Activated naive CD4-positive, alpha-beta T cell treated with anti-CD3 and anti-CD28 coated beads, Interleukin-2, amount 10 ng/mL, durations not matched to agents 7 days and 5 days (primary cell): ENCODE measurements at regions not wholly inside any gene's neighbourhood (a gene's known extent, or its start where the extent isn't known, plus 50 kb on each side); places are given as distances from the start of the nearest gene placed in this dataset.

Source experiments
- CTCF ChIA-PET: fragments of 350-600 bp; sonication (Branson Sonifier 250); formaldehyde crosslinking; loops from one replicate; lab custom pipeline; 2021; ENCODE audit warnings: antibody characterized with exemption; lab: Charles Lee
- DNase-seq: peaks from one replicate; pipeline ENCODE4 v3.0.0-alpha.2; 2020
- H3K27ac Mint-ChIP-seq: one replicate; pipeline ENCODE4 v1.8.0; 2021; ENCODE audit warnings: mild to moderate bottlenecking, moderate library complexity, mixed read lengths
- H3K27me3 Mint-ChIP-seq: one replicate; pipeline ENCODE4 v1.8.0; 2021; ENCODE audit warnings: mild to moderate bottlenecking, mixed read lengths
- H3K36me3 Mint-ChIP-seq: one replicate; pipeline ENCODE4 v1.8.0; 2021; ENCODE audit warnings: mixed read lengths
- H3K4me1 Mint-ChIP-seq: one replicate; pipeline ENCODE4 v1.8.0; 2021; ENCODE audit warnings: mixed read lengths
- H3K4me3 Mint-ChIP-seq: one replicate; pipeline ENCODE4 v1.8.0; 2021; ENCODE audit warnings: mild to moderate bottlenecking, moderate library complexity, mixed read lengths
- H3K9me3 Mint-ChIP-seq: one replicate; pipeline ENCODE4 v1.8.0; 2021; ENCODE audit warnings: mixed read lengths

GRCh38 chr14:97731800-97732199, 934.6 kb downstream of the VRK1 start:
- DNase-seq: no peak
- peaks cover 16% of the 10 kb centered on the region for H3K4me1 Mint-ChIP-seq
- no peaks in the 10 kb centered on the region for H3K27me3 Mint-ChIP-seq
- H3K27ac Mint-ChIP-seq: no peak overlapping the region
- H3K36me3 Mint-ChIP-seq: peaks cover 3% of the 10 kb centered on the region
- no peak overlapping the region for H3K4me3 Mint-ChIP-seq
- CTCF ChIA-PET: no interaction called here
- H3K9me3 Mint-ChIP-seq: peaks cover 4% of the 10 kb centered on the region

- H3K27me3 Mint-ChIP-seq: no peaks in the 10 kb centered on the region
- no peaks in the 10 kb centered on the region for H3K4me1 Mint-ChIP-seq
- no peak overlapping the region for H3K4me3 Mint-ChIP-seq
- H3K36me3 Mint-ChIP-seq: no peaks in the 10 kb centered on the region
- H3K27ac Mint-ChIP-seq: no peak overlapping the region
- H3K9me3 Mint-ChIP-seq: peaks cover 2% of the 10 kb centered on the region
- CTCF ChIA-PET: no interaction called here
- DNase-seq: no peak
These were observed 950.1 kb downstream of the VRK1 start for GRCh38 chr14:97747316-97747715.

- CTCF ChIA-PET: no interaction called here
- Mint-ChIP-seq H3K27ac (no peak overlapping the region), H3K9me3 (peaks cover 2% of the 10 kb centered on the region), H3K4me1 (no peaks in the 10 kb centered on the region), H3K36me3 (no peaks in the 10 kb centered on the region), H3K27me3 (no peaks in the 10 kb centered on the region), H3K4me3 (no peak overlapping the region)
- no peak for DNase-seq
These were observed 951.4 kb downstream of the VRK1 start for GRCh38 chr14:97748616-97749015.

- Mint-ChIP-seq H3K9me3 (no peaks in the 10 kb centered on the region), H3K4me1 (peaks cover 6% of the 10 kb centered on the region), H3K27me3 (peaks cover 7% of the 10 kb centered on the region), H3K27ac (no peak overlapping the region), H3K36me3 (no peaks in the 10 kb centered on the region), H3K4me3 (no peak overlapping the region)
- no peak for DNase-seq
- CTCF ChIA-PET: no interaction called here
These were observed 960.3 kb downstream of the VRK1 start for GRCh38 chr14:97757491-97757890.

GRCh38 chr14:97760050-97760449, 962.9 kb downstream of the VRK1 start:
- no peak overlapping the region for H3K27ac Mint-ChIP-seq
- H3K4me1 Mint-ChIP-seq: peaks cover 12% of the 10 kb centered on the region
- peaks cover 7% of the 10 kb centered on the region for H3K27me3 Mint-ChIP-seq
- H3K9me3 Mint-ChIP-seq: no peaks in the 10 kb centered on the region
- no peak for DNase-seq
- CTCF ChIA-PET: no interaction called here
- no peak overlapping the region for H3K4me3 Mint-ChIP-seq
- no peaks in the 10 kb centered on the region for H3K36me3 Mint-ChIP-seq

GRCh38 chr14:97762386-97762785, 965.2 kb downstream of the VRK1 start:
- CTCF ChIA-PET: no interaction called here
- H3K9me3 Mint-ChIP-seq: no peaks in the 10 kb centered on the region

GRCh38 chr14:97771340-97772045, 974.3 kb downstream of the VRK1 start:
- DNase-seq: no peak
- H3K4me1 Mint-ChIP-seq: no peaks in the 10 kb centered on the region
- no peak overlapping the region for H3K27ac Mint-ChIP-seq
- H3K36me3 Mint-ChIP-seq: no peaks in the 10 kb centered on the region
- H3K27me3 Mint-ChIP-seq: no peaks in the 10 kb centered on the region
- H3K4me3 Mint-ChIP-seq: no peak overlapping the region
- H3K9me3 Mint-ChIP-seq: no peaks in the 10 kb centered on the region
- CTCF ChIA-PET: no interaction called here

More at GRCh38 chr14:97762386-97762785, 965.2 kb downstream of the VRK1 start:
- no peaks in the 10 kb centered on the region for H3K36me3 Mint-ChIP-seq
- no peak overlapping the region for H3K4me3 Mint-ChIP-seq
- peaks cover 12% of the 10 kb centered on the region for H3K4me1 Mint-ChIP-seq
- H3K27me3 Mint-ChIP-seq: peaks cover 1% of the 10 kb centered on the region
- no peak overlapping the region for H3K27ac Mint-ChIP-seq
- DNase-seq: no peak

- no peaks in the 10 kb centered on the region for H3K9me3 Mint-ChIP-seq
- no peaks in the 10 kb centered on the region for H3K27me3 Mint-ChIP-seq
- CTCF ChIA-PET: no interaction called here
- no peak overlapping the region for H3K4me3 Mint-ChIP-seq
- no peaks in the 10 kb centered on the region for H3K36me3 Mint-ChIP-seq
- DNase-seq: no peak
- H3K27ac Mint-ChIP-seq: no peak overlapping the region
- peaks cover 9% of the 10 kb centered on the region for H3K4me1 Mint-ChIP-seq
These were observed 976.4 kb downstream of the VRK1 start for GRCh38 chr14:97773598-97773997.

- no peak overlapping the region for H3K27ac Mint-ChIP-seq
- no peaks in the 10 kb centered on the region for H3K36me3 Mint-ChIP-seq
- no peak for DNase-seq
- CTCF ChIA-PET: interaction anchor here (0.7 to 1.0 kb wide), 2 partner anchors 9 to 476 kb away, joined by 3 read pairs; no protein-coding TSS in a partner anchor
- H3K4me1 Mint-ChIP-seq: peaks cover 9% of the 10 kb centered on the region
- no peaks in the 10 kb centered on the region for H3K9me3 Mint-ChIP-seq
- H3K4me3 Mint-ChIP-seq: no peak overlapping the region
- no peaks in the 10 kb centered on the region for H3K27me3 Mint-ChIP-seq
These were observed 979.8 kb downstream of the VRK1 start for GRCh38 chr14:97776890-97777558.

GRCh38 chr14:97777622-97778355, 980.6 kb downstream of the VRK1 start:
- CTCF ChIA-PET: interaction anchor here (1.0 kb wide), 1 partner anchor 476 kb away, joined by 3 read pairs; no protein-coding TSS in a partner anchor
- Mint-ChIP-seq H3K9me3 (peaks cover 2% of the 10 kb centered on the region), H3K36me3 (peaks cover 3% of the 10 kb centered on the region), H3K27ac (no peak overlapping the region), H3K4me3 (no peak overlapping the region), H3K4me1 (peaks cover 9% of the 10 kb centered on the region), H3K27me3 (no peaks in the 10 kb centered on the region)
- peak; percentile 30 for DNase-seq

- DNase-seq: no peak
- Mint-ChIP-seq H3K27ac (no peak overlapping the region), H3K9me3 (peaks cover 2% of the 10 kb centered on the region), H3K4me1 (peaks cover 13% of the 10 kb centered on the region), H3K27me3 (no peaks in the 10 kb centered on the region), H3K4me3 (no peak overlapping the region), H3K36me3 (peaks cover 3% of the 10 kb centered on the region)
- CTCF ChIA-PET: no interaction called here
These were observed 982.0 kb downstream of the VRK1 start for GRCh38 chr14:97779140-97779539.

GRCh38 chr14:97780804-97781203, 983.6 kb downstream of the VRK1 start:
- peaks cover 2% of the 10 kb centered on the region for H3K9me3 Mint-ChIP-seq
- no peak for DNase-seq
- H3K4me1 Mint-ChIP-seq: peaks cover 27% of the 10 kb centered on the region
- H3K27me3 Mint-ChIP-seq: no peaks in the 10 kb centered on the region
- no peak overlapping the region for H3K27ac Mint-ChIP-seq
- CTCF ChIA-PET: no interaction called here
- H3K4me3 Mint-ChIP-seq: no peak overlapping the region
- peaks cover 3% of the 10 kb centered on the region for H3K36me3 Mint-ChIP-seq

GRCh38 chr14:97781961-97782360, 984.8 kb downstream of the VRK1 start:
- CTCF ChIA-PET: no interaction called here
- Mint-ChIP-seq H3K4me3 (no peak overlapping the region), H3K9me3 (peaks cover 2% of the 10 kb centered on the region), H3K4me1 (peaks cover 35% of the 10 kb centered on the region), H3K36me3 (peaks cover 3% of the 10 kb centered on the region), H3K27me3 (no peaks in the 10 kb centered on the region), H3K27ac (no peak overlapping the region)
- DNase-seq: no peak

GRCh38 chr14:97782871-97783414, 985.8 kb downstream of the VRK1 start:
- no peak overlapping the region for H3K27ac Mint-ChIP-seq
- DNase-seq: no peak
- peaks cover 2% of the 10 kb centered on the region for H3K9me3 Mint-ChIP-seq
- H3K27me3 Mint-ChIP-seq: no peaks in the 10 kb centered on the region
- peaks cover 3% of the 10 kb centered on the region for H3K36me3 Mint-ChIP-seq
- CTCF ChIA-PET: no interaction called here
- H3K4me1 Mint-ChIP-seq: peaks cover 27% of the 10 kb centered on the region
- no peak overlapping the region for H3K4me3 Mint-ChIP-seq
